ENCODE measurements at regions not wholly inside any gene's neighbourhood (a gene's known extent, or its start where the extent isn't known, plus 50 kb on each side); places are given as distances from the start of the nearest gene placed in this dataset.

GRCh38 chr4:120277391-120277790 lies 210.7 kb upstream of the MAD2L1 start:
- H3F3A ChIP-seq (ENCODE audit: insufficient read depth, low read depth), result no peaks in the 10 kb centered on the region
- no peaks in the 10 kb centered on the region for H3K4me1 ChIP-seq (replicated peaks; ENCODE audit: insufficient read depth)
- intact Hi-C loops (cut with micrococcal nuclease; ENCODE audit: unreplicated experiment), result no loop called here
- BruUV-seq (replicated peaks), result no TSS peak
- DNase-seq, result no peak
- H2AFZ ChIP-seq, result no peak overlapping the region
- H3K27ac ChIP-seq, result no peak overlapping the region
- H3K4me3 ChIP-seq, result no peak overlapping the region
- H4K20me1 ChIP-seq (ENCODE audit: insufficient read depth), result no peaks in the 10 kb centered on the region; the same call in 1 of the 2 replicates
- no peaks in the 10 kb centered on the region for H3K79me2 ChIP-seq (ENCODE audit: low read depth)
- no peaks in the 10 kb centered on the region for H3K9me3 ChIP-seq (ENCODE audit: insufficient read depth, low read depth)
- TF ChIP-seq CTCF (conservative IDR thresholded peaks at IDR 0.05), result no peak
- no peak for TF ChIP-seq EZH2 (IDR thresholded peaks at IDR 0.05; ENCODE audit: low read depth)
- H3K36me3 ChIP-seq (ENCODE audit: low read depth), result no peaks in the 10 kb centered on the region
- CTCF ChIA-PET, result interaction anchor here (0.5 kb wide), 1 partner anchor 165 kb away, joined by 13 read pairs; no protein-coding TSS in a partner anchor
- POLR2A ChIA-PET (ENCODE audit: unreplicated experiment), result no interaction called here
- H3K9me2 ChIP-seq (ENCODE audit: insufficient read depth), result no peaks in the 10 kb centered on the region
- H3K27me3 ChIP-seq (ENCODE audit: insufficient read depth, low read depth), result no peaks in the 10 kb centered on the region
- no peak overlapping the region for H3K4me2 ChIP-seq

GRCh38 chr4:120266602-120267001 lies 200.0 kb upstream of the MAD2L1 start:
- intact Hi-C loops (cut with micrococcal nuclease; ENCODE audit: unreplicated experiment), result no loop called here
- Histone ChIP-seq H3K9me3 (ENCODE audit: insufficient read depth, low read depth) (no peaks in the 10 kb centered on the region), H3K27me3 (ENCODE audit: insufficient read depth, low read depth) (no peaks in the 10 kb centered on the region), H3K4me1 (replicated peaks; ENCODE audit: insufficient read depth) (no peaks in the 10 kb centered on the region), H3K79me2 (ENCODE audit: low read depth) (no peaks in the 10 kb centered on the region), H2AFZ (no peak overlapping the region), H3K27ac (no peak overlapping the region), H3K36me3 (ENCODE audit: low read depth) (no peaks in the 10 kb centered on the region), H3K4me2 (no peak overlapping the region), H3K9me2 (ENCODE audit: insufficient read depth) (no peaks in the 10 kb centered on the region), H3F3A (ENCODE audit: insufficient read depth, low read depth) (no peaks in the 10 kb centered on the region), H4K20me1 (ENCODE audit: insufficient read depth) (no peaks in the 10 kb centered on the region), H3K4me3 (no peak overlapping the region)
- POLR2A ChIA-PET (ENCODE audit: unreplicated experiment), result no interaction called here
- CTCF ChIA-PET, result no interaction called here
- TF ChIP-seq EZH2 (IDR thresholded peaks at IDR 0.05; ENCODE audit: low read depth) (no peak), CTCF (conservative IDR thresholded peaks at IDR 0.05) (no peak)
- DNase-seq, result no peak
- no TSS peak for BruUV-seq (replicated peaks)

GRCh38 chr4:120263618-120264017 lies 197.0 kb upstream of the MAD2L1 start:
- H3K79me2 ChIP-seq (ENCODE audit: low read depth), result no peaks in the 10 kb centered on the region
- H3K27me3 ChIP-seq (ENCODE audit: insufficient read depth, low read depth), result no peaks in the 10 kb centered on the region
- no peaks in the 10 kb centered on the region for H3F3A ChIP-seq (ENCODE audit: insufficient read depth, low read depth)
- no peak overlapping the region for H3K27ac ChIP-seq
- BruUV-seq (replicated peaks), result no TSS peak
- no peaks in the 10 kb centered on the region for H3K9me3 ChIP-seq (ENCODE audit: insufficient read depth, low read depth)
- H4K20me1 ChIP-seq (ENCODE audit: insufficient read depth), result no peaks in the 10 kb centered on the region
- H3K36me3 ChIP-seq (ENCODE audit: low read depth), result no peaks in the 10 kb centered on the region
- no peak overlapping the region for H2AFZ ChIP-seq
- intact Hi-C loops (cut with micrococcal nuclease; ENCODE audit: unreplicated experiment), result no loop called here
- ChIA-PET POLR2A (ENCODE audit: unreplicated experiment) (no interaction called here), CTCF (no interaction called here)
- no peak for DNase-seq
- H3K4me2 ChIP-seq, result no peak overlapping the region
- no peak for TF ChIP-seq CTCF (conservative IDR thresholded peaks at IDR 0.05)
- TF ChIP-seq EZH2 (IDR thresholded peaks at IDR 0.05; ENCODE audit: low read depth), result no peak
- no peaks in the 10 kb centered on the region for H3K9me2 ChIP-seq (ENCODE audit: insufficient read depth)
- H3K4me1 ChIP-seq (replicated peaks; ENCODE audit: insufficient read depth), result no peaks in the 10 kb centered on the region
- H3K4me3 ChIP-seq, result no peak overlapping the region
